Fibroblast of lung (primary cell): ENCODE measurements at regions not wholly inside any gene's neighbourhood (a gene's known extent, or its start where the extent isn't known, plus 50 kb on each side); places are given as distances from the start of the nearest gene placed in this dataset.

ENCODE experiments used
- EZH2 ChIP-seq: IDR thresholded peaks from 2 replicates; pipeline ENCODE4 v1.5.1; 2012; ENCODE audit warnings: low read length, control low read depth, mild to moderate bottlenecking; ENCODE audit errors: missing control alignments
- TF ChIP-seq, protein P1 (sequence below), 2 donors: IDR thresholded peaks in 1 of 2; conservative IDR thresholded peaks in 1 of 2; 1 replicate in 1 of 2; 2 replicates in 1 of 2; pipeline ENCODE4 v1.5.1; 2011 to 2012; ENCODE audit warnings: low read length in 2 of 2, control low read depth in 1 of 2, inconsistent platforms in 1 of 2, low read depth in 1 of 2, mild to moderate bottlenecking in 1 of 2

DNA sequence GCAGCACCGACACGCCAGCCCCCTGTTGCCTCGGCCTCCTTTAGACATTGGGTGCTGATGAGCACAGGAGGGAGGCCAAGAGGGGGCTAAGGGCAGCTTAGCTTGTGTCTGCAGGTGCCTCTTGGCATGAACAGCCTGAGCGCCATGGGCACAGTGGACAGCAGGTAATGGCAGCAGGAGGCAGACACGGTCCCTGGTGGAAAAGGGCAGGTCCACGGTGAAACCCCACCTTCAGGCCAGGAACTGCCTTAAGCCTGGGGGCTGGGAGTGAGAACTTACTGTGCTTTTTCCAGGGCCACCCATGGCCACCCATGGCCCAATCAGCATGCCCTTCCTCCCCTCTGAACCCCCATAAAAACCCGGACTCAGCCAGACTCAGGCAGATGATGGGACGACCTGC is 633.4 kb upstream of the TMEFF2 start:
- TF ChIP-seq, protein P1, sequence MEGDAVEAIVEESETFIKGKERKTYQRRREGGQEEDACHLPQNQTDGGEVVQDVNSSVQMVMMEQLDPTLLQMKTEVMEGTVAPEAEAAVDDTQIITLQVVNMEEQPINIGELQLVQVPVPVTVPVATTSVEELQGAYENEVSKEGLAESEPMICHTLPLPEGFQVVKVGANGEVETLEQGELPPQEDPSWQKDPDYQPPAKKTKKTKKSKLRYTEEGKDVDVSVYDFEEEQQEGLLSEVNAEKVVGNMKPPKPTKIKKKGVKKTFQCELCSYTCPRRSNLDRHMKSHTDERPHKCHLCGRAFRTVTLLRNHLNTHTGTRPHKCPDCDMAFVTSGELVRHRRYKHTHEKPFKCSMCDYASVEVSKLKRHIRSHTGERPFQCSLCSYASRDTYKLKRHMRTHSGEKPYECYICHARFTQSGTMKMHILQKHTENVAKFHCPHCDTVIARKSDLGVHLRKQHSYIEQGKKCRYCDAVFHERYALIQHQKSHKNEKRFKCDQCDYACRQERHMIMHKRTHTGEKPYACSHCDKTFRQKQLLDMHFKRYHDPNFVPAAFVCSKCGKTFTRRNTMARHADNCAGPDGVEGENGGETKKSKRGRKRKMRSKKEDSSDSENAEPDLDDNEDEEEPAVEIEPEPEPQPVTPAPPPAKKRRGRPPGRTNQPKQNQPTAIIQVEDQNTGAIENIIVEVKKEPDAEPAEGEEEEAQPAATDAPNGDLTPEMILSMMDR (conservative IDR thresholded peaks at IDR 0.05 in 1 of 2, IDR thresholded peaks at IDR 0.05 in 1 of 2; ENCODE audit: low read depth in 1 of 2, low read length in 2 of 2): no peak
- TF ChIP-seq EZH2: no peak
